ENCODE measurements at regions not wholly inside any gene's neighbourhood (a gene's known extent, or its start where the extent isn't known, plus 50 kb on each side); places are given as distances from the start of the nearest gene placed in this dataset.

DNA sequence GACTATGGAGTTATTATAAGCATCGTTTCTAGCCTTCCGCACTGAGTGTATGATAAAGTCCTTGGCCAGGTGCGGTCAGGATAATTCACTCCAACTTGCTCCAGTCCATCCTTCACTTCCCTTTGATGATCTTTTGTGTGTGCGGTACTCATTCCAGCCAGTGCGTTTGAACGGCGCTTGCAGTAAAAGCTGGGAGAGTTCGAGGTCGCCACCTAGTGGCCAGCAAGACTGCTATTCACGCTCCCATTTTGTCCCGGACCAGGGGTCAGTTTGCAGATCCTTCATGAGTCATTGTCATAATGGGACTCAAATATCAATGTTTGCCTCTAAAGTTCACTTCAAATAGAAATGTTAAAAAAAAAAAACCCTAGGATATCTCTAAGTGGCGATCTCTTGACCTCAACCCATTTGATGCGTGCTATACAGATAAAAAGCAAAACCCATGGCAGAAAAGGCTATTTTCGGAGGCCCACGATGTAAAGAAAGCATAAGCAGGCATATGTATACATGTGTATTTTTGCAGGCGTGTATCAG, 417.1 kb downstream of the TMEM114 start:
- TF ChIP-seq, protein P1, sequence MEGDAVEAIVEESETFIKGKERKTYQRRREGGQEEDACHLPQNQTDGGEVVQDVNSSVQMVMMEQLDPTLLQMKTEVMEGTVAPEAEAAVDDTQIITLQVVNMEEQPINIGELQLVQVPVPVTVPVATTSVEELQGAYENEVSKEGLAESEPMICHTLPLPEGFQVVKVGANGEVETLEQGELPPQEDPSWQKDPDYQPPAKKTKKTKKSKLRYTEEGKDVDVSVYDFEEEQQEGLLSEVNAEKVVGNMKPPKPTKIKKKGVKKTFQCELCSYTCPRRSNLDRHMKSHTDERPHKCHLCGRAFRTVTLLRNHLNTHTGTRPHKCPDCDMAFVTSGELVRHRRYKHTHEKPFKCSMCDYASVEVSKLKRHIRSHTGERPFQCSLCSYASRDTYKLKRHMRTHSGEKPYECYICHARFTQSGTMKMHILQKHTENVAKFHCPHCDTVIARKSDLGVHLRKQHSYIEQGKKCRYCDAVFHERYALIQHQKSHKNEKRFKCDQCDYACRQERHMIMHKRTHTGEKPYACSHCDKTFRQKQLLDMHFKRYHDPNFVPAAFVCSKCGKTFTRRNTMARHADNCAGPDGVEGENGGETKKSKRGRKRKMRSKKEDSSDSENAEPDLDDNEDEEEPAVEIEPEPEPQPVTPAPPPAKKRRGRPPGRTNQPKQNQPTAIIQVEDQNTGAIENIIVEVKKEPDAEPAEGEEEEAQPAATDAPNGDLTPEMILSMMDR (IDR thresholded peaks at IDR 0.05; ENCODE audit: low read depth, low read length): peak; percentile 35
- peak; percentile 26 to 86 for DNase-seq (ENCODE audit: low read depth in 1 of 2, low spot score in 1 of 2)
- Histone ChIP-seq H3K27me3 (no peaks in the 10 kb centered on the region), H3K4me3 (no peak overlapping the region), H3K4me1 (ENCODE audit: low read depth) (no peaks in the 10 kb centered on the region), H3K27ac (no peak overlapping the region), H3K36me3 (no peaks in the 10 kb centered on the region), H3K9me3 (ENCODE audit: low read depth) (no peaks in the 10 kb centered on the region)

DNA sequence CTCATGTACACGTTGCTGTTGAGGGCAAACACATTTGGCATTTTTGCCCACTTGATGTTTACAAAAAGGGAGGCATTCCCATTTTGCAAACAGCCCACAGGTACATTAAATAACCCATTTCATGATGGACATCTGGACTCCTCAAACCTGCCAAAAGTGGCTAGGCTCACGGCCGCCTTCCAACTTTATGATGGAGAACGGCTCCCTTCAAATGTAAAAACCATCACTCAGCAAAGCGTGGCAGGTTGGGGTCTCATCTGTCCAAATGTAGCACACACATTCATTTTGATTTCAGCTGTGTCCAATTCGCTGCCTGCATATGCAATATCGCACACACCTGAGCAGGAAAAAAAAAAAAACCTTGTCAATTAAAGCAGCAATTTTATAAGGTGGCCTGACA, 417.8 kb downstream of the TMEM114 start:
- no peaks in the 10 kb centered on the region for H3K9me3 ChIP-seq (ENCODE audit: low read depth)
- TF ChIP-seq, protein P1 (IDR thresholded peaks at IDR 0.05; ENCODE audit: low read depth, low read length): no peak
- no peak overlapping the region for H3K4me3 ChIP-seq
- no peaks in the 10 kb centered on the region for H3K27me3 ChIP-seq
- no peak overlapping the region for H3K27ac ChIP-seq
- no peaks in the 10 kb centered on the region for H3K4me1 ChIP-seq (ENCODE audit: low read depth)
- no peaks in the 10 kb centered on the region for H3K36me3 ChIP-seq
- DNase-seq (ENCODE audit: low read depth in 1 of 2, low spot score in 1 of 2): no peak

DNA sequence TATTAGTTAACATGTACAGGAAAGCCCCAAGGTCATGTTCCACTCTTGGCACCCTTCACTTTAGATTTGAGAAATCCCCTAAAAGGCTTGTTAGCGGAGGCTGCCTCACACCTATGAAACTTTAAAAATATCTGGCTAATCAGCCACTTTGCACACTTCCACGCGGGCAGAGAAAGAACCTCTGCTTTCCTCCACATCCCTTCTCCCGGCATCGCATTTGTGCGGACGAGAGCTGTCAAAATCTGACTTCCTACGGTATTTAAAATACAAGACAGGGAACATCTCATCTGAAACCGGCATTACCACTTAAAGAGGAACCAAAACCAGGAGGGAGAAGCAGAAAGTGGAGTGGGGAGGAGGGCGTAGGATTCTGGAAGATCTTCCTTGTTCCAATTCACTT, 422.3 kb downstream of the TMEM114 start:
- no peak overlapping the region for H3K27ac ChIP-seq
- TF ChIP-seq, protein P1 (IDR thresholded peaks at IDR 0.05; ENCODE audit: low read depth, low read length): no peak
- no peaks in the 10 kb centered on the region for H3K9me3 ChIP-seq (ENCODE audit: low read depth)
- no peaks in the 10 kb centered on the region for H3K27me3 ChIP-seq
- no peak overlapping the region for H3K4me3 ChIP-seq
- no peaks in the 10 kb centered on the region for H3K36me3 ChIP-seq
- DNase-seq (ENCODE audit: low read depth in 1 of 2, low spot score in 1 of 2): no peak
- H3K4me1 ChIP-seq (ENCODE audit: low read depth): no peaks in the 10 kb centered on the region

DNA sequence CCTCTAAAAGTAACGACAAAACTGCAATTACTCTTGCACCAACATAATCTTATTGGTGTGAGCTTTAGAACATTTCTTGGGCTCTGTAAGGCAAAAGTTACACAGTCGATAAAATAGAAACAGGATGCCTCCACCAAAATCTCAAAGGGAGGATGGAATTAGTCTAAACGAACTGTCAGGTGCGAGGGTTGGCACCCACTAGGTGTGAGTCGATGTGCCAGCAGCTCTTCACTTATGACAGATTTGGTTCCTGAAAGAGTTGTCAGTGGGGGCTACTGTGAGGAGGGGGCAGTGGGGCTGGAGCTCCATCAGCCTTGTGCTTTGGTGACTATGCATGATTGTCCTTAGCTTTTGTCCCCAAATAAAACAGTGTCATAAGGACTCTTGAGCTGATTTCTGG, 422.9 kb downstream of the TMEM114 start:
- Histone ChIP-seq H3K27me3 (no peaks in the 10 kb centered on the region), H3K4me1 (ENCODE audit: low read depth) (no peaks in the 10 kb centered on the region), H3K4me3 (no peak overlapping the region), H3K27ac (no peak overlapping the region), H3K9me3 (ENCODE audit: low read depth) (no peaks in the 10 kb centered on the region), H3K36me3 (no peaks in the 10 kb centered on the region)
- DNase-seq (ENCODE audit: low read depth in 1 of 2, low spot score in 1 of 2): no peak
- TF ChIP-seq, protein P1 (IDR thresholded peaks at IDR 0.05; ENCODE audit: low read depth, low read length): no peak

DNA sequence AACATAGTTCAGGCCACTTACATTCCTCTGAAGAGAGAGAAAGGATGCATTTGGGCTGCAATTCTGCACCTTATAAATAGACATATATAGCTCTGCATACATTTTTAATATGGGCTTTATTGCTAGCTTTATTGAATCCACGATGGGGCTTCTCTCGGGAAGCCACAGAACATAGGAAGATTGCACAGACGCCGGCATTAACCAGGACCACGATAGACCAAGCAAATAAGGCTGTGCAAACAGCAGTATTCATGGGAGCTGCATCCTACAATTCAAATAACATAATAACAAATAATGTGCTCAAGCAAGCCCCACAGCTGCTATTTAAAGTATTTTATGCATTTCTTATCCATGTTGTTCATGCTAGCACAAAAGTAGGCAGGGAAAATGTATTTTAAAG, 432.3 kb downstream of the TMEM114 start:
- Histone ChIP-seq H3K4me3 (no peak overlapping the region), H3K36me3 (no peaks in the 10 kb centered on the region), H3K27ac (no peak overlapping the region), H3K9me3 (ENCODE audit: low read depth) (no peaks in the 10 kb centered on the region), H3K4me1 (ENCODE audit: low read depth) (no peaks in the 10 kb centered on the region), H3K27me3 (no peaks in the 10 kb centered on the region)
- no peak for DNase-seq (ENCODE audit: low read depth in 1 of 2, low spot score in 1 of 2)
- TF ChIP-seq, protein P1 (IDR thresholded peaks at IDR 0.05; ENCODE audit: low read depth, low read length): no peak

DNA sequence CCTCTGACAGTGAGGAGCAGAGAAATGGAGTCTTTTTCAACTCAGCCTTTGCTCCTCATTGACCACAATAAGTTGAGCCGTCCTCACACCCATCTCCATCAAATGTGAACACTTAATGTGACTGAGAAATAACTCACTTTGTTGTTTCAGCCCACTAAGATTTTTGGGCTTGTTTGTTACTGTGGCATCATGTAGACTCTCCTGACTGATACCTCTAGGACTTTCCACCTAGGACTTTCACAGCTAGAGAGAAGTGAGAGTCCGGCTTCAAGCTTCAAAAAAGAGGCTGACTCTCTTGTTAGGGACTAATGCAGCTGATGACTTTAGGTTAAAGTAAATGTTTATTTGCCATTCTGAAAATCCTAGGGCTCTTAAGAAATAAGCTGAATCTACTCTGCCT, 435.0 kb downstream of the TMEM114 start:
- no peaks in the 10 kb centered on the region for H3K4me1 ChIP-seq (ENCODE audit: low read depth)
- H3K27ac ChIP-seq: no peak overlapping the region
- TF ChIP-seq, protein P1 (IDR thresholded peaks at IDR 0.05; ENCODE audit: low read depth, low read length): no peak
- H3K9me3 ChIP-seq (ENCODE audit: low read depth): no peaks in the 10 kb centered on the region
- H3K36me3 ChIP-seq: no peaks in the 10 kb centered on the region
- no peaks in the 10 kb centered on the region for H3K27me3 ChIP-seq
- no peak overlapping the region for H3K4me3 ChIP-seq
- DNase-seq (ENCODE audit: low read depth in 1 of 2, low spot score in 1 of 2): no peak
